ENCODE measurements at regions not wholly inside any gene's neighbourhood (a gene's known extent, or its start where the extent isn't known, plus 50 kb on each side); places are given as distances from the start of the nearest gene placed in this dataset.

DNA sequence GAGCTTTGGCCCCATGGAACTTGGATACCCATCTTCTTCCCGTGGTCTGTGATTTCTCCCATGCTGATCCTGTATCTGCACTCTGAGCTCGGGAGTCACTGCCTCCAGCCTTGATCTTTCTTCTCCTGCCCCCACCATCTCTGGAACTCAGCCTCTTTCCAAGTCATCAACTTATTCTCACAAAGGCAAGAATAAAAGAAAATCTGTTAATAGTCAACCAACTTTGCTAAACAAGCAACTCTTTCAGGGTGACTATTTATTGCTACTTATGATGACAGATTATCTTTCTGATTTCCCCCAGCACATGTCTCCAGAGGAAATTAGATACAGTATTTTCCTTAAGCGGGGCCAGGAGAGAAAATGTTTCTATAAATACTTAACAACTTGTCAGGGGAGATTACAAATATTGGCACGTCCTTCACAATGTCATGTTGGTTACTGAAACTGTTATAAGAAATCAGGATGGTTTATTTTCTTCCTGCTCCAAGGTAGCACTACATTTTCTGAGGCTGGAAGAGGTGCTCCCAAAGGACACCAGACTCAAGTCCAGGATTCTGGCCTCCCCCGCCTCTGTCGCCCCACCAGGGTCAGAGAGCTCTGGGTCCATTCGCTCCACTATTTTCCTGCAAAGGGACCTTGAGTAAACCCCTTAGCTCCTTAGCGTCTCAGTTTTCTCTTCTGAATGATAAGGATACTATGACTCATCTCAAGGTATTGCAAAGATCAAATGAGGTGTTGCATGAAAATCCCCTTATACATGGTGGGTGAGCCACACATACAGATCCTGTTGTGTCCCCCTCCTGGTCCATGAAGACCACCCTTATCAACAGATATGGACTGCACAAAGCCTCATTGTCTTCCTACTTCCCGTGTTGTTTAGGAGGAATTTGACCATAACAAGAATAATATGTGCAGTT is 205.2 kb upstream of the WSCD1 start:
- Histone ChIP-seq H3K36me3 (ENCODE audit: low read depth) (no peaks in the 10 kb centered on the region), H3K27me3 (ENCODE audit: insufficient read depth, low read depth) (peaks cover 72% of the 10 kb centered on the region), H3K4me3 (no peak overlapping the region), H3K9me3 (ENCODE audit: insufficient read depth, low read depth) (no peaks in the 10 kb centered on the region; the same call in 1 of the 2 replicates), H4K20me1 (ENCODE audit: insufficient read depth) (no peaks in the 10 kb centered on the region), H3F3A (ENCODE audit: insufficient read depth, low read depth) (no peaks in the 10 kb centered on the region; the same call in 1 of the 2 replicates), H3K79me2 (ENCODE audit: low read depth) (no peaks in the 10 kb centered on the region), H2AFZ (no peak overlapping the region), H3K27ac (no peak overlapping the region), H3K4me2 (no peak overlapping the region), H3K9me2 (ENCODE audit: insufficient read depth) (no peaks in the 10 kb centered on the region), H3K4me1 (replicated peaks; ENCODE audit: insufficient read depth) (no peaks in the 10 kb centered on the region)
- DNase-seq: no peak
- ChIA-PET CTCF (no interaction called here), POLR2A (ENCODE audit: unreplicated experiment) (interaction anchor here (0.6 kb wide), 1 partner anchor 70 kb away, joined by 10 read pairs; no protein-coding TSS in a partner anchor)
- intact Hi-C loops (cut with micrococcal nuclease; ENCODE audit: unreplicated experiment): no loop called here
- TF ChIP-seq EZH2 (IDR thresholded peaks at IDR 0.05; ENCODE audit: low read depth): no peak
- TF ChIP-seq, protein P1, sequence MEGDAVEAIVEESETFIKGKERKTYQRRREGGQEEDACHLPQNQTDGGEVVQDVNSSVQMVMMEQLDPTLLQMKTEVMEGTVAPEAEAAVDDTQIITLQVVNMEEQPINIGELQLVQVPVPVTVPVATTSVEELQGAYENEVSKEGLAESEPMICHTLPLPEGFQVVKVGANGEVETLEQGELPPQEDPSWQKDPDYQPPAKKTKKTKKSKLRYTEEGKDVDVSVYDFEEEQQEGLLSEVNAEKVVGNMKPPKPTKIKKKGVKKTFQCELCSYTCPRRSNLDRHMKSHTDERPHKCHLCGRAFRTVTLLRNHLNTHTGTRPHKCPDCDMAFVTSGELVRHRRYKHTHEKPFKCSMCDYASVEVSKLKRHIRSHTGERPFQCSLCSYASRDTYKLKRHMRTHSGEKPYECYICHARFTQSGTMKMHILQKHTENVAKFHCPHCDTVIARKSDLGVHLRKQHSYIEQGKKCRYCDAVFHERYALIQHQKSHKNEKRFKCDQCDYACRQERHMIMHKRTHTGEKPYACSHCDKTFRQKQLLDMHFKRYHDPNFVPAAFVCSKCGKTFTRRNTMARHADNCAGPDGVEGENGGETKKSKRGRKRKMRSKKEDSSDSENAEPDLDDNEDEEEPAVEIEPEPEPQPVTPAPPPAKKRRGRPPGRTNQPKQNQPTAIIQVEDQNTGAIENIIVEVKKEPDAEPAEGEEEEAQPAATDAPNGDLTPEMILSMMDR (conservative IDR thresholded peaks at IDR 0.05): no peak
- no TSS peak for BruUV-seq (replicated peaks)

DNA sequence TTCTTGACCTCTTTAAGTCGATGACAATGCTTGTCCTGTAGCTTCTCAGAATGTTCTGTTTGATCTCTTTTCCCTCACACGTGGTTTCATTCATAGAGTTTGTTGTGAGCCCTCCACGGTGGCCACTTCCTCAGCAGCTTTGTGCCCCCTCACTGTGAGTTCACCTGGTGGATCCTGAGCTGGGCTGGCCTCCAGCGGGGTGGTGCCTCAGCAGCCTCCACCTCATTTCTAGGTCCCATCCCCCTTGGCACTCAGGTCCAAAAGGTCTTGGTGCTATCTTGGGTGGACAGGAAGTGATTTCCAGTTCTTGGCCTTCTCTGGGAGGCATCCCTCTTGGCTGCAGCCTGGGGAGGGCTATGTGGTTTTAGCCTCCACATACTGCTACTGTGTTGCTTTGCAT is 203.2 kb upstream of the WSCD1 start:
- no peak for DNase-seq
- TF ChIP-seq EZH2 (IDR thresholded peaks at IDR 0.05; ENCODE audit: low read depth): no peak
- TF ChIP-seq, protein P1 (conservative IDR thresholded peaks at IDR 0.05): no peak
- Histone ChIP-seq H3K4me3 (no peak overlapping the region), H4K20me1 (ENCODE audit: insufficient read depth) (no peaks in the 10 kb centered on the region; the same call in 1 of the 2 replicates), H2AFZ (no peak overlapping the region), H3K4me2 (no peak overlapping the region), H3K79me2 (ENCODE audit: low read depth) (no peaks in the 10 kb centered on the region), H3K4me1 (replicated peaks; ENCODE audit: insufficient read depth) (no peaks in the 10 kb centered on the region), H3F3A (ENCODE audit: insufficient read depth, low read depth) (peaks cover 3% of the 10 kb centered on the region; the same call in 1 of the 2 replicates), H3K27ac (no peak overlapping the region), H3K9me3 (ENCODE audit: insufficient read depth, low read depth) (no peaks in the 10 kb centered on the region; the same call in 1 of the 2 replicates), H3K27me3 (ENCODE audit: insufficient read depth, low read depth) (peaks cover 75% of the 10 kb centered on the region), H3K9me2 (ENCODE audit: insufficient read depth) (no peaks in the 10 kb centered on the region), H3K36me3 (ENCODE audit: low read depth) (no peaks in the 10 kb centered on the region)
- BruUV-seq (replicated peaks): no TSS peak
- ChIA-PET CTCF (no interaction called here), POLR2A (ENCODE audit: unreplicated experiment) (no interaction called here)
- intact Hi-C loops (cut with micrococcal nuclease; ENCODE audit: unreplicated experiment): no loop called here

DNA sequence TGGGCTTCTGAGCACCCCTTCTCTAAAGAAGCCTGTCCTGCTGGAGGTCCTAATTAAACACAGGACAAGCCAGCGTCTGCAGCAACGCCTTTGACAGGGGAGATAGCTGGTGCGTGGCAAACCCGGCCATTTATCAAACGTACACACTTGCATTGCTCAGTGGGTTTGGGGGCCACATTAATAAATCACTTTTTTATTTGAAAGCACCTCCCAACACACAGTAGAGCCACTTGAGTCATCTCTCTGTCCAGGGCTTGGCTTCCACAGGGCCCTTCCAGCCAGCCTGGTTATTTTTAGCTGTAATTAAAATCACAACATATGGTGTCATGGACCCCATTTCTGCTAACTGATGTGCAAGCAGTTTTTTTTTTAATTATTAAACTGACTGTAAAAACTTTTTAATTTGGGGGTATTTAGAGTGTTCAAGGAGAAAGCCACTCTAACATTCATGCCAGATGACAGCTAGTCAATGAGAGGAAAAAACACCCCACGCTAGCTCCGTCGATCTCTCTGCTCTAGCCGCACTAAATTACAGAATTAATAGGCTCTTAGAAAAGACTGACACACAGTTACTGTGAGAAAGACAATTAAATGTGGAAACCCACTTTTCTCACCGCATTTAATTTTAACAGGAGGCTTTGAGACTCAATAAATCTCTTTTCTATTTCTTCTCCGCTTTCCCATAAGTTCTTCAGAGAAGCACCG is 201.0 kb upstream of the WSCD1 start:
- TF ChIP-seq EZH2 (IDR thresholded peaks at IDR 0.05; ENCODE audit: low read depth): no peak
- TF ChIP-seq, protein P1 (conservative IDR thresholded peaks at IDR 0.05): no peak
- CTCF ChIA-PET: no interaction called here

More for the DNA sequence above, 201.0 kb upstream of the WSCD1 start:
- POLR2A ChIA-PET (ENCODE audit: unreplicated experiment): no interaction called here
- no peaks in the 10 kb centered on the region; the same call in 1 of the 2 replicates for H4K20me1 ChIP-seq (ENCODE audit: insufficient read depth)
- BruUV-seq (replicated peaks): no TSS peak
- H3K9me3 ChIP-seq (ENCODE audit: insufficient read depth, low read depth): no peaks in the 10 kb centered on the region; the same call in 1 of the 2 replicates
- no peak overlapping the region for H3K4me3 ChIP-seq
- no peak for DNase-seq
- no peak overlapping the region for H3K4me2 ChIP-seq
- peaks cover 87% of the 10 kb centered on the region for H3K27me3 ChIP-seq (ENCODE audit: insufficient read depth, low read depth)
- H3K4me1 ChIP-seq (replicated peaks; ENCODE audit: insufficient read depth): no peaks in the 10 kb centered on the region
- H3K36me3 ChIP-seq (ENCODE audit: low read depth): no peaks in the 10 kb centered on the region
- H3K27ac ChIP-seq: no peak overlapping the region
- no peak overlapping the region for H2AFZ ChIP-seq
- peaks cover 3% of the 10 kb centered on the region; the same call in 1 of the 2 replicates for H3F3A ChIP-seq (ENCODE audit: insufficient read depth, low read depth)
- no peaks in the 10 kb centered on the region for H3K79me2 ChIP-seq (ENCODE audit: low read depth)
- H3K9me2 ChIP-seq (ENCODE audit: insufficient read depth): no peaks in the 10 kb centered on the region
- intact Hi-C loops (cut with micrococcal nuclease; ENCODE audit: unreplicated experiment): no loop called here
